IPS-NIHi11 (cell line): ENCODE measurements at regions not wholly inside any gene's neighbourhood (a gene's known extent, or its start where the extent isn't known, plus 50 kb on each side); places are given as distances from the start of the nearest gene placed in this dataset.

Experiments used
- DNase-seq: peaks from one replicate; pipeline ENCODE4 v3.0.0; 2012; ENCODE audit warnings: mixed read lengths, low spot score

GRCh38 chr6:147715035-147715434 lies 206.5 kb downstream of the SAMD5 start:
- no peak for DNase-seq

GRCh38 chr6:147716434-147716833 lies 207.9 kb downstream of the SAMD5 start:
- DNase-seq, result no peak

- no peak for DNase-seq
Observed at GRCh38 chr6:147717991-147718390, 209.5 kb downstream of the SAMD5 start.

GRCh38 chr6:147722158-147722557 lies 213.7 kb downstream of the SAMD5 start:
- no peak for DNase-seq

DNA sequence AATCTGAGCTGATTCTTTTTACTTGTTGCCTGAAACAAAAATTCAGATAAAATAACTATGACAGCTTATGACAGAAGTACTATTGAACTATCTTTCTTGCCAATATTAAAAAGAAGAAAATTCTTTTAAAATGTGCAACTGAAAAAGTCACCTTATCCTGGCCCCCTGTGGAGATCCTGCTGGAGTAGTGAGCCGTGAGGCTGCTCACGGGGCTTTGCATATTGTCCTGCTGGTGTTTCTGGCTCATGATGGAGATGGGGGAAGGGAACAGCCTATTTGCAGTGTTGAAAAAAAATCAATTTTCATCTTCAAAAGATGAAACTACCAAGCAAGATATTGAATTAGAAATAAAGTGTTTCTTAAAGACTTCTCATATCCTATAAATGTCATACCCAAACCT lies 216.0 kb downstream of the SAMD5 start:
- DNase-seq, result peak; percentile 47

DNA sequence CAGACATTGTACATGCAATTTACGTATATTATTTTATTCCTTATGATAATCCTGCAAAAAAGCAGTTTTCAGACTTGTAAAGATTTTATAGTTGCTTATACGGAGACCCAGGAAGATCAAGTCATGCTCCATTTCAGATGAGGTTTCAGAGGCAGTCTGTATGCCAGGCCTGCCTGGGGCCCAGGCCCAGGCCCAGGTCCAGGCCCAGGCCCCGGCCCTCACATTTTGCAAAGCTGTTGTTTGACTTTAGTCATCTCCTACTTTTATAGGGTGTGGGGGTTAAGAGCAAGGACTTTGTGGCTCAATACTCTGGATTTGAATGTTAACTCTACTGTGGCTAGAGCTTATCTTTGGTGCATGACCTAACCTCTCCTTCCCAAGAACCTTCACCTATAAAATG lies 217.9 kb downstream of the SAMD5 start:
- DNase-seq, result no peak

DNA sequence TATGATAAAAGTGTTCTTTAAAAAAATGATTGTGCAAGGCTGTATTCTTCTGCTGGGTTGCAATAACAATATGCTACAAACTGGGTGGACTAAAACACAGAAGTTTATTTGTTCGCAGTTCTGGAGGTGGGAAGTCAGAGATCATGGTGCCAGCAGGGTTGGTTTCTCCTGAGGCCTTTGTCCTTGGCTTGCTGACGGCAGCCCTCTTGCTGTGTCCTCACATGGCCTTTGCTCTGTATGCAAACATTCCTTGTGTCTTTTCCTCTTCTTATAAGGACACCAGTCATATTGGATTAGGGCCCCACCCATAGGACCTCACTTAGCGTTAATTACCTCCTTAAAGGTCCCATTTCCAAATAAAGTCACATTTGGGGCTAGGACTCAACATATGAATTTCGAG lies 220.4 kb downstream of the SAMD5 start:
- no peak for DNase-seq

- no peak for DNase-seq
Observed at GRCh38 chr6:147733686-147734085, 225.2 kb downstream of the SAMD5 start.

DNA sequence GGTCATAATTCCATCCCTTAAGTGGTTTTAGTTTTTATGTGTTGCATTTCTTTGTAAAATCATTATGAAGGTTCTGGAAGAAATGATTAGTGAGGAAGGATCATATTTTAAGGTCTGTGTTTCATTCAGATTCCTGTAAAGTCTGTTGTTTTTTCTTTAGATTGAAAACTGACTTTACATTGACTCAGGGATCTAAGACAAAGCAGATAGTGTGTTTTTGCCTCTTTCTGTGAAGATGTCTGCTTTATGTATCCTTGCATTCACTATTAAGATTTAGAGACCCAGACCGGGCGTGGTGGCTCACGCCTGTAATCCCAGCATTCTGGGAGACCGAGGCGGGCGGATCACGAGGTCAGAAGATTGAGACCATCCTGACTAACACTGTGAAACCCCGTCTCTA lies 225.7 kb downstream of the SAMD5 start:
- no peak for DNase-seq

GRCh38 chr6:147735924-147736323 lies 227.4 kb downstream of the SAMD5 start:
- no peak for DNase-seq

- DNase-seq, result no peak
Observed at GRCh38 chr6:147737115-147737514, 228.6 kb downstream of the SAMD5 start.

GRCh38 chr6:147738099-147738498 lies 229.6 kb downstream of the SAMD5 start:
- DNase-seq, result no peak

- no peak for DNase-seq
Observed at GRCh38 chr6:147738516-147739162, 230.1 kb downstream of the SAMD5 start.

DNA sequence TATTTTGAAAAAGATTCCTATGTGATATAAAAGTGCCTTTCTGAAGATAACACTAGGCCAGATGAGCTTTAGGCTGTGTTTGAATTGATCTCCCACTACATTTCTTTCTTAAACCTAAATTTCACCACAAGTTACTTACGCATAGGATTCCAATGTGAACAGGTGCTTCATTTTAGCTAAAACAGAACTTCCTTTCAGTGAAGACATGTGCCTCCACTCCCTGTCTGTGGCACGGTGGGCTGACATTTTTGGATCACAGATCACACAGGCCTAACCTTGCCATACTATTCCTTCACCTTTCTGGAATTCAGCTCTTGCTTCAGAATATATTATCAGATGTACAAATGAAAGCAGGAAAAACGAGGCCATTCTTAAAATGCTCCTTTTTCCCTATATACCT lies 231.8 kb downstream of the SAMD5 start:
- DNase-seq, result no peak

- DNase-seq, result no peak
Observed at GRCh38 chr6:147740916-147741315, 232.4 kb downstream of the SAMD5 start.

DNA sequence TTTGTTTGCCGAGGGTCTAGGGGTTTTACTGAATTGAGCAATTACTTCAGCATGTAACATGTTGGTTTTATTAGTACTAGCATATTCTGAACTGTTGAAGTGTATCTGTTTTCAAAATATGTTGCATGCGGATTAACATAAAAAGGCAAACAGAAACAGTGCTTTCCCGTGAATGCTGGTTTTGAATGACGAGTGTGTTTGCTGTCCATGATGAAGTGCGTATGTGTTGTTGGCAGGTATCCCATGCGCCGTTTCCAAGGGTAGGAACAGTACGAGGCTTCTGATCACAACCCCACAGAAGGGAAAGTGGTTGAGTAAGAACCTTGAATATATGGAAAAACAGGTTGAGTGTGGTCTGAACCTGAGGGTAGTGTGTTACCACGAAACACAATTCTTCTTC lies 232.9 kb downstream of the SAMD5 start:
- no peak for DNase-seq

- DNase-seq, result no peak
Observed at GRCh38 chr6:147742440-147742839, 233.9 kb downstream of the SAMD5 start.

DNA sequence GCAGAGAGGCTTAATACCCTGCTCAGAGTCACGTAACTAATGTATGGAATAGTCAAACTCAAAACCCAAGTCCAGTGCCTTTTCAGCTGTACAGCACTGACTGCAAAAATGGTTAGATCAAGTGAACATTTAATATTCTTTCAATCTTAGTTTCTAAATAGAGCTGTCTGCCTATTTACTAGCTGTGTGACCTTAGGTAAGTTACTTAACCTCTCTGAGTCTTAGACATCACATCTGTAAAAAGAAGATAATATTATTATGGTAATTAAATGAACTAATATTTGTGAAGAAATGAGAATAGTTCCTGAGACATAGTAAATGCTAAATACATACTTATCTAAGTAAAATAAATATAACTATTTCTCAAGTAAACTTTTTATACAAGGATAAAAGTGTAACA lies 235.5 kb downstream of the SAMD5 start:
- DNase-seq, result no peak

DNA sequence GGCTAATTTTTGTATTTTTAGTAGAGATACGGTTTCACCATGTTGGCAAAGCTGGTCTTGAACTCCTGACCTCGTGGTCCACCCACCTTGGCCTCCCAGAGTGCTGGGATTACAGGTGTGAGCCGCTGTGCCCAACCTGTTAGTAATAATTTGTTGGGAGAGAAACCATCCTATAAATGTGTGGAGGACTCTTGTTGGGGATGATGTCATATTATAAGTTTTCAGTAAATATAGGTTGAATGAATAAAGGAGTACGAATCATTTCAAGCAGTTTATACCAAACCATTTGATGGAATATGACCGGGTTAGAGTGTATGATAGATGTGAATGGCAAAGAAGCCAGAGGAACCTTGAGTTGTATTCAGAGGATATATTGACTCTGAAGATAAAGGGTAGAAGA lies 240.8 kb downstream of the SAMD5 start:
- DNase-seq, result no peak

DNA sequence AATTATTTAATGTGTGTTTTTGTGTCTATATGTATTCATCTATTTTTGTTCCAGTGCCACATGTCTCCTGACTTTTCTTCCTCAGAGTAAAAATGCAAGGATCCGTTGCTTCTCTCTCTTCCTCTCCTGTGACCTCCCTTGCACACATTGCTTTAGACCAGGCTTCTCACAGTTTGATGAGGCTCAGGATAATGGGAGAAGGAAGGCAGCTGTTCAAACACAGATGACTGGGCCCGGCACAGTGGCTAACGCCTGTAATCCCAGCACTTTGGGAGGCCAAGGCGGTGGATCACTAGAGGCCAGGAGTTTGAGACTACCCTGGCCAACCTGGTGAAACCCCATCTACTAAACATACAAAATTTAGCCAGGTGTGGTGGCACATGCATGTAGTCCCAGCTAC lies 241.9 kb downstream of the SAMD5 start:
- DNase-seq, result no peak

- no peak for DNase-seq
Observed at GRCh38 chr6:147751232-147751631, 242.7 kb downstream of the SAMD5 start.

- no peak for DNase-seq
Observed at GRCh38 chr6:147752689-147753403, 244.4 kb downstream of the SAMD5 start.

DNA sequence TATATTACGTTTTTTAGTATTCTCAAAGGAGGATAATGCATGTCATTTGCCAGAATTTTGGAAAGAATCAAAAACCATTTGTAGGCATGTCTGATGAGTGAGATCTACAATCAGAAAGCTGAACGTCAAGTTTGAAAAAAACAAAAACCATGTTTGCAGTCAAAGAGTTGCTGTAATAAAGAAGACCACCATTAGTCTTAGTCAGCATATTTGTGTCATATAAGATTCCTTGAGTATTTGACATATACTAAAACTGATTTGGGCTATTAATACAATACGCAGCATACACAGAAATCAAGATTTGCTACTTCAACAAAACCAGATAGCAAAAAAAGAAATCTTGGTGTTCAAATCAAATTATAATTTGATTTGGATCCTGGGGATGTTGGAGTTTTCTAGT lies 247.5 kb downstream of the SAMD5 start:
- no peak for DNase-seq

DNA sequence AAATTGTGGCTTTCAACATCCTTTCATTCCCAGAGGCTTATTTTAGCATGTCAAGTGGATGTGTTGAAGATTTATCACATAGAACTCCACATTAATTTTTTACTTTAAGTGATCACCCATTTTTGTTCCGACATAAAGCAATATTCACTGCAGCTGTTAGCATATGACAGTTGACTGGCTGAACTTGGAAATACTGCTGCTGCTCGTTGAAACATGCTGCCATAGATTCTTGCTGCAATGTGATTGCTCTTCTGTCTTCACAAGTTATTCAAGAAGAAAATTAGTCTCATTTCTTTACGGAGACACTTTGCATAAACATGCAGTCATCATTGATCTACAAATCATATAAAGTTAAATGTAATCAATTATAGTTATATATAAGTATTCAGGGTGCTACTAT lies 248.4 kb downstream of the SAMD5 start:
- no peak for DNase-seq
